AG04450 (cell line): ENCODE measurements at regions not wholly inside any gene's neighbourhood (a gene's known extent, or its start where the extent isn't known, plus 50 kb on each side); places are given as distances from the start of the nearest gene placed in this dataset.

Experiments
- CTCF ChIA-PET: fragments of 300-600, 350-600 bp; formaldehyde crosslinking; extraction: SDS; loops from one replicate; lab custom pipeline; 2022; ENCODE audit warnings: antibody characterized with exemption, inconsistent platforms; lab: Charles Lee
- POLR2A ChIA-PET: fragments of 350-600 bp; formaldehyde crosslinking; extraction: SDS; loops from one replicate; lab custom pipeline; 2021; ENCODE audit warnings: antibody characterized with exemption, inconsistent platforms; lab: Yijun Ruan, JAX
- DNase-seq: peaks from one replicate; pipeline ENCODE4 v3.0.0-alpha.2; 2011; ENCODE audit warnings: low read depth, low spot score
- H3K27ac ChIP-seq: one replicate; pipeline ENCODE4 v1.5.1; 2012; ENCODE audit warnings: low read depth, low read length, control low read depth
- H3K27me3 ChIP-seq: one replicate; pipeline ENCODE4 v1.6.0; 2012; ENCODE audit warnings: low read length; ENCODE audit not compliant: control insufficient read depth, insufficient read depth
- H3K4me3 ChIP-seq: 2 replicates; pipeline ENCODE4 v1.5.1; 2011; ENCODE audit warnings: mild to moderate bottlenecking, low read depth, low read length, control low read depth
- H3K9me3 ChIP-seq: 2 replicates; pipeline ENCODE4 v1.5.1; 2012; ENCODE audit warnings: low read length; ENCODE audit not compliant: control insufficient read depth, insufficient read depth
- CTCF ChIP-seq: IDR thresholded peaks from 2 replicates; pipeline ENCODE4 v1.5.1; 2011; ENCODE audit warnings: low read depth, low read length, control low read depth, inconsistent platforms

GRCh38 chr6:137983269-137983668 lies 116.2 kb downstream of the TNFAIP3 start:
- Histone ChIP-seq H3K9me3 (no peaks in the 10 kb centered on the region), H3K27ac (no peak overlapping the region), H3K4me3 (no peak overlapping the region), H3K27me3 (peaks cover 3% of the 10 kb centered on the region)
- POLR2A ChIA-PET: no interaction called here
- TF ChIP-seq CTCF: no peak
- CTCF ChIA-PET: no interaction called here
- no peak for DNase-seq

- no peaks in the 10 kb centered on the region for H3K9me3 ChIP-seq
- H3K27me3 ChIP-seq: no peaks in the 10 kb centered on the region
- H3K4me3 ChIP-seq: no peak overlapping the region
- ChIA-PET CTCF (interaction anchor here (1.2 to 1.6 kb wide), 2 partner anchors 17 to 126 kb away, joined by 3 to 6 read pairs; no protein-coding TSS in a partner anchor), POLR2A (no interaction called here)
- no peak for DNase-seq
- no peak overlapping the region for H3K27ac ChIP-seq
- no peak for TF ChIP-seq CTCF
Observed at GRCh38 chr6:137989664-137990063, 117.6 kb downstream of the PERP start.

- Histone ChIP-seq H3K27ac (no peak overlapping the region), H3K9me3 (no peaks in the 10 kb centered on the region), H3K27me3 (no peaks in the 10 kb centered on the region), H3K4me3 (no peak overlapping the region)
- ChIA-PET CTCF (no interaction called here), POLR2A (no interaction called here)
- TF ChIP-seq CTCF: no peak
- no peak for DNase-seq
Observed at GRCh38 chr6:137995371-137995770, 111.8 kb downstream of the PERP start.

GRCh38 chr6:137998461-137999019 lies 108.7 kb downstream of the PERP start:
- Histone ChIP-seq H3K4me3 (no peak overlapping the region), H3K27me3 (no peaks in the 10 kb centered on the region), H3K9me3 (no peaks in the 10 kb centered on the region), H3K27ac (no peak overlapping the region)
- ChIA-PET POLR2A (no interaction called here), CTCF (interaction anchor here (0.5 to 0.7 kb wide), 2 partner anchors 9 to 117 kb away, joined by 3 read pairs; no protein-coding TSS in a partner anchor)
- TF ChIP-seq CTCF: no peak
- DNase-seq: no peak

- ChIA-PET POLR2A (no interaction called here), CTCF (interaction anchor here (1.7 to 11.5 kb wide), 5 partner anchors 101 to 115 kb away, joined by 8 to 250 read pairs (median 19); partner anchors contain the start of gene PERP)
- no peak for TF ChIP-seq CTCF
- Histone ChIP-seq H3K9me3 (no peaks in the 10 kb centered on the region), H3K27me3 (no peaks in the 10 kb centered on the region), H3K4me3 (no peak overlapping the region), H3K27ac (no peak overlapping the region)
- no peak for DNase-seq
Observed at GRCh38 chr6:137999815-138000214, 107.4 kb downstream of the PERP start.
